Thymus (tissue), 11 donors: ENCODE measurements at regions not wholly inside any gene's neighbourhood (a gene's known extent, or its start where the extent isn't known, plus 50 kb on each side); places are given as distances from the start of the nearest gene placed in this dataset.

ENCODE experiments used
- DNase-seq, 9 donors: peaks; one replicate each; pipeline ENCODE4 v3.0.0-alpha.2; 2013; ENCODE audit warnings: low spot score in 9 of 9, low read depth in 6 of 9, missing footprints in 1 of 9
- H3K27ac ChIP-seq, 2 donors: one replicate each; pipeline ENCODE4 v1.5.1; 2013; ENCODE audit warnings: control low read depth in 1 of 2, low read depth in 1 of 2, low read length in 1 of 2, mild to moderate bottlenecking in 1 of 2, moderate library complexity in 1 of 2
- H3K27me3 ChIP-seq, 2 donors: one replicate each; pipeline ENCODE4 v1.5.1; 2013; ENCODE audit warnings: low read length in 1 of 2; ENCODE audit not compliant: control insufficient read depth in 2 of 2, insufficient read depth in 1 of 2
- H3K36me3 ChIP-seq, 2 donors: one replicate each; pipeline ENCODE4 v1.5.1; 2013; ENCODE audit warnings: low read length in 1 of 2, mild to moderate bottlenecking in 1 of 2, moderate library complexity in 1 of 2; ENCODE audit not compliant: control insufficient read depth in 2 of 2, insufficient read depth in 2 of 2
- H3K4me1 ChIP-seq, 2 donors: one replicate each; pipeline ENCODE4 v1.5.1; 2013; ENCODE audit warnings: low read length in 2 of 2; ENCODE audit not compliant: control insufficient read depth in 2 of 2, insufficient read depth in 2 of 2
- H3K4me3 ChIP-seq, 2 donors: one replicate each; pipeline ENCODE4 v1.5.1; 2013; ENCODE audit warnings: low read length in 2 of 2, control low read depth in 1 of 2, mild to moderate bottlenecking in 1 of 2
- H3K9me3 ChIP-seq, 2 donors: one replicate each; pipeline ENCODE4 v1.5.1; 2013; ENCODE audit warnings: low read length in 1 of 2, mild to moderate bottlenecking in 1 of 2; ENCODE audit not compliant: control insufficient read depth in 2 of 2, insufficient read depth in 1 of 2
- WGBS: extraction: QIAGEN DNeasy Blood & Tissue Kit; methylation state at CpG from one replicate; pipeline ENCODE4 v1.1.7; 2013; 5-methylcytosine and 5-hydroxymethylcytosine counted together
- donor health status: healthy.

DNA sequence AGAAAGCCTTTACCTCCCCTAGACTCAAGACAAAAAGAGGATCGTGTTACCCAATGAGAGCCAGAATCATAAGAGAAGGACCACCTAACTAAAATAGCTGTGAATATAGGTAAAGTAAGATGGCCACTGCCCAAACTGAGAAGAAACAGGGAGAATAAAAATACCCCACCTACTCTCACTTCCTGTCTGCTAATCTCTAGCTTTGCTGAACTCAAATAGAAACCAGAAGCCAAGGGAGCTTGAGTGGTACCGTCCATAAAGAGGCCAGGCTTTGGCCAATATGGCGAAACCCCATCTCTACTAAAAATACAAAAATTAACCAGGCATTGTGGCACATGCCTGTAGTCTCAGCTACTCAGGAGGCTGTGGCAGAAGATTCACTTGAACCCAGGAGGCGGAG lies 123.0 kb upstream of the FST start:
- H3K4me3 ChIP-seq = no peak overlapping the region
- H3K27me3 ChIP-seq = no peaks in the 10 kb centered on the region
- no peaks in the 10 kb centered on the region for H3K36me3 ChIP-seq
- WGBS = 95% methylated on average over 4 of the region's 4 CpGs
- H3K9me3 ChIP-seq = no peaks in the 10 kb centered on the region
- DNase-seq = no peak
- H3K4me1 ChIP-seq = no peaks in the 10 kb centered on the region
- no peak overlapping the region for H3K27ac ChIP-seq

DNA sequence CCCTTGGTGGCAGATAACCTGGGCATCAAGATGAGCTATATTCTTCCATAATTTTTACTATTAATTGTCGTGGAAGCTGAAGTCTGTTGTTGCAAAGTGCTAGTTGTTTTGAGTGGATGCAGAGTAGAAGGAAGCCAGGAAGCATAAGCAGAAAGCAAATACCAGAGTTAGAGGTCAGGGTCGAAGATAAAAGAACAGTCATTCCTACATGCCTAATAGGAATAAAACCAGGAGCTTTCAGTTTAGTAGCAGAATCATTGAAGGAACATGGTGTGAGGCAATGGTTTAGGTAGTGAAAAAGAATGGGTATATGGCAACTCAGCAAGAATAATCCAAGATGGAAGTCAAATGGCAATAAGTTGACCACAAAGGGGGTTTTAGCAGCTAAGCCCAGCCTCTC lies 121.6 kb upstream of the FST start:
- DNase-seq = no peak
- Histone ChIP-seq H3K4me1 (no peaks in the 10 kb centered on the region), H3K27me3 (no peaks in the 10 kb centered on the region), H3K9me3 (no peaks in the 10 kb centered on the region), H3K36me3 (no peaks in the 10 kb centered on the region), H3K27ac (no peak overlapping the region), H3K4me3 (no peak overlapping the region)
- 92% methylated on average over 2 of the region's 2 CpGs for WGBS

DNA sequence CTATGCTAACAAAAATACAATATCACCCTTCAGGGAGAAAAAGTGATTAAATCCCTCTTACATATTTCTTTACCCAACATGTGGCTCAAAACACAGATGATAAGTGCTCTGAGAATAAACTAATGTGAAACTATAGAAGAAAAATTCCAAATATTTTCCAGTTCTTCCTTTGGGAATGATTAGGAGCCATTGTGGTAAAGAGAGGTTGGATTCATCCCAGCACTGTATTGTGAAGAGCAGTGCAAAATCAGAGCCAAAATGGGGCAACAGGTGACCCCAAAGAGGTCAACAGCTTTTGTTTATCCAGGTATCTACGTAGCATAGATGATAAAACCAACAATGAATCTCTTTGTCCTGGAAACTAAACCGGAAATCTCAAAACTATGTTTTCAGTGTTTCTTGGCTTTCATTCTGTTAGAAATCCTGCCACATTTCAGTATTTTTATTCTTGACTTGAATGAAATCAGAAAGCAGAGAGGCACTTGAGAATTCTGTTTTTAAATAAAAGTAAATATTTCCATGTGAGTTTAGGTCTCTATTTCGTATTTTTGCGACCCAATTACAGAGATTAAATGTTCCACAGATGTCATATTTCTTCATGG lies 120.4 kb upstream of the FST start:
- Histone ChIP-seq H3K4me3 (no peak overlapping the region), H3K27ac (no peak overlapping the region), H3K4me1 (no peaks in the 10 kb centered on the region), H3K27me3 (no peaks in the 10 kb centered on the region), H3K36me3 (no peaks in the 10 kb centered on the region), H3K9me3 (no peaks in the 10 kb centered on the region)
- DNase-seq = no peak
- 89% methylated on average over 4 of the region's 4 CpGs for WGBS

DNA sequence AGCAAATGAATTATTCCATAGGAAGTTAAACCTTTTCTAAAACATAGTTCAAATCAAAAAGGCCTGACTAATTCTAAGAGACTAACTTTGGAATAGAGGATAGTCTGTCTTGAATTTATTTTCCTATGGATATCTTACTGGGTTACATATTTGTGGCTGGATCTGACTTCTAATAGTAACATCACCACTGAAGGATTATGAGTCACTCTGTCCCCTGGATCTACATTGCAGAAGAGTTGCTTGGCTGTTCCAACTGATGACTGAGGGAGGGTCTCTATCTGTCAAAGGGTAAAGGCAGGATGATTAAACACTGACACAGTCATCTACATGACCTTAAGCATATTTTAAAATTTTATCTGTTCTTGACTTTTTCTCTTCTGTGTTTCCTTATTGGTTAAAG lies 119.6 kb upstream of the FST start:
- H3K4me3 ChIP-seq = no peak overlapping the region
- H3K36me3 ChIP-seq = no peaks in the 10 kb centered on the region
- no peaks in the 10 kb centered on the region for H3K27me3 ChIP-seq
- H3K9me3 ChIP-seq = no peaks in the 10 kb centered on the region
- H3K4me1 ChIP-seq = no peaks in the 10 kb centered on the region
- H3K27ac ChIP-seq = no peak overlapping the region
- DNase-seq = no peak

- Histone ChIP-seq H3K27ac (no peak overlapping the region), H3K36me3 (no peaks in the 10 kb centered on the region), H3K4me1 (no peaks in the 10 kb centered on the region), H3K27me3 (no peaks in the 10 kb centered on the region), H3K4me3 (no peak overlapping the region), H3K9me3 (no peaks in the 10 kb centered on the region)
- 92% methylated on average over 4 of the region's 4 CpGs for WGBS
- DNase-seq = no peak
Measured at GRCh38 chr5:53361708-53362107, 118.7 kb upstream of the FST start.

- DNase-seq = no peak
- Histone ChIP-seq H3K4me1 (no peaks in the 10 kb centered on the region), H3K27me3 (no peaks in the 10 kb centered on the region), H3K9me3 (no peaks in the 10 kb centered on the region), H3K36me3 (no peaks in the 10 kb centered on the region), H3K4me3 (no peak overlapping the region), H3K27ac (no peak overlapping the region)
- 93% methylated on average over 5 of the region's 5 CpGs for WGBS
Measured at GRCh38 chr5:53362521-53362941, 117.9 kb upstream of the FST start.

GRCh38 chr5:53364061-53364460 lies 116.4 kb upstream of the FST start:
- 79% methylated on average over 3 of the region's 3 CpGs for WGBS
- no peak for DNase-seq
- H3K27me3 ChIP-seq = no peaks in the 10 kb centered on the region
- H3K36me3 ChIP-seq = no peaks in the 10 kb centered on the region
- H3K4me1 ChIP-seq = no peaks in the 10 kb centered on the region
- H3K4me3 ChIP-seq = no peak overlapping the region
- no peak overlapping the region for H3K27ac ChIP-seq
- H3K9me3 ChIP-seq = no peaks in the 10 kb centered on the region

DNA sequence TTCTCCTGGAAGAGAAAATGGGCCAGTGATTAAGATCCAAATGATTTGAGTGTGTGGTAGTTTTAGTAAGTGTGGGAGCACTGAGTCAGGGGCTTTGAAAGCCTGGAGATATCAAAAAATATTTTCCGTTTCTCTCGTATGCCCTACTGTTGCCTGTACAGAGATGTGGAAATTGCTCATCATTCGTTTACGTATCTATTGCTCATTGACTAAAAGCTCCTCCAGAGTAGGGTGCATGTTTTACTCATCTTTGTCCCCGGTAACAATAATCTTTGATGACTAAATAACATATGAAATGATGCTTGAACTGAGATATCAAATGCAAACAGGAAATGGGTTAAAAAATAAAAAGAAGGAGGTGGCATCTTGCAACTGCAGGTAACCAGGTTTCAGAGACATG lies 114.2 kb upstream of the FST start:
- Histone ChIP-seq H3K4me1 (no peaks in the 10 kb centered on the region), H3K36me3 (no peaks in the 10 kb centered on the region), H3K4me3 (no peak overlapping the region), H3K27me3 (no peaks in the 10 kb centered on the region), H3K27ac (no peak overlapping the region), H3K9me3 (no peaks in the 10 kb centered on the region)
- no peak for DNase-seq
- 97% methylated on average over 5 of the region's 5 CpGs for WGBS

- no peak overlapping the region for H3K4me3 ChIP-seq
- H3K4me1 ChIP-seq = no peaks in the 10 kb centered on the region
- no peaks in the 10 kb centered on the region for H3K27me3 ChIP-seq
- no peaks in the 10 kb centered on the region for H3K9me3 ChIP-seq
- H3K27ac ChIP-seq = no peak overlapping the region
- H3K36me3 ChIP-seq = no peaks in the 10 kb centered on the region
- WGBS = 97% methylated on average over 1 of the region's 1 CpG
- DNase-seq = no peak
Measured at GRCh38 chr5:53367727-53368126, 112.7 kb upstream of the FST start.

DNA sequence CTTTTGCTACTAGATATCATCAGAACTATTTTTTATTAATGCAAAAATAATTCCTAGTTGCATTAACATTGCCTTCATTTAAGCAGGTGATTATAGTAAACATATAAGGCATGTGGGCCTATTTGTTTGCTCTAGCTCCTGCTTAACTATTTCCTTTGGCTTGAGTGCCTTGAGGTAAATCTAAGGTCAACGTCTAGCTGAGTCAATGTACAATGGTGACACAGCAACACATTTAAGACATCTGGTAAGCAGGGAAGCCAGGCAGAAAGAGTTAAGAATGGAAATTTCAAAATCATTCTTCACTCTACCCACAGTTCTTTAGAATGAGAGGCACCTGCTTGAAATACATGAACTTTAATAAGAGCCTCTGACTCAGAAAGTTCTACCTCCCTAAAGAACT lies 111.9 kb upstream of the FST start:
- Histone ChIP-seq H3K4me3 (no peak overlapping the region), H3K4me1 (no peaks in the 10 kb centered on the region), H3K36me3 (no peaks in the 10 kb centered on the region), H3K27ac (no peak overlapping the region), H3K9me3 (no peaks in the 10 kb centered on the region), H3K27me3 (no peaks in the 10 kb centered on the region)
- WGBS = 78% methylated on average over 1 of the region's 1 CpG
- no peak for DNase-seq
